Hepatocyte (in vitro differentiated cells): ENCODE measurements at regions not wholly inside any gene's neighbourhood (a gene's known extent, or its start where the extent isn't known, plus 50 kb on each side); places are given as distances from the start of the nearest gene placed in this dataset.

Source experiments
- DNase-seq: peaks from one replicate; pipeline ENCODE4 v3.0.0-alpha.2; 2016; ENCODE audit warnings: low spot score
- H2AFZ ChIP-seq: fragments of 200-600 bp; sonication (generic); 2 replicates; pipeline ENCODE4 v1.6.0; 2016; ENCODE audit warnings: antibody characterized with exemption, mild to moderate bottlenecking
- H3K27ac ChIP-seq: fragments of 200-600 bp; sonication (generic); 2 replicates; pipeline ENCODE4 v1.5.1; 2016; ENCODE audit warnings: mild to moderate bottlenecking
- H3K27me3 ChIP-seq: fragments of 200-600 bp; sonication (generic); 2 replicates; pipeline ENCODE4 v1.6.1; 2016
- H3K36me3 ChIP-seq: fragments of 200-600 bp; sonication (generic); replicated peaks from 2 replicates; pipeline ENCODE4 v1.5.1; 2016; ENCODE audit warnings: low read depth; ENCODE audit not compliant: insufficient read depth
- H3K4me1 ChIP-seq: fragments of 200-600 bp; sonication (generic); 2 replicates; pipeline ENCODE4 v1.5.1; 2016; ENCODE audit warnings: mild to moderate bottlenecking, moderate library complexity; ENCODE audit not compliant: insufficient read depth
- H3K4me2 ChIP-seq: fragments of 200-600 bp; sonication (generic); 2 replicates; pipeline ENCODE4 v1.6.0; 2016
- H3K4me3 ChIP-seq: fragments of 200-600 bp; sonication (generic); 2 replicates; pipeline ENCODE4 v1.5.1; 2016; ENCODE audit warnings: mild to moderate bottlenecking
- H3K79me2 ChIP-seq: fragments of 200-600 bp; sonication (generic); 2 replicates; pipeline ENCODE4 v1.6.0; 2017; ENCODE audit warnings: mild to moderate bottlenecking
- H3K9me2 ChIP-seq: fragments of 200-600 bp; sonication (generic); replicated peaks from 2 replicates; pipeline ENCODE4 v1.6.0; 2017; ENCODE audit warnings: mild to moderate bottlenecking; ENCODE audit not compliant: insufficient read depth
- H3K9me3 ChIP-seq: fragments of 200-600 bp; sonication (generic); 2 replicates; pipeline ENCODE4 v1.5.1; 2016; ENCODE audit warnings: low read depth, mild to moderate bottlenecking
- H4K20me1 ChIP-seq: fragments of 200-600 bp; sonication (generic); 2 replicates; pipeline ENCODE4 v1.6.0; 2016; ENCODE audit warnings: mild to moderate bottlenecking; ENCODE audit not compliant: insufficient read depth, poor library complexity, severe bottlenecking
- CTCF ChIP-seq: fragments of 200-600 bp; sonication (generic); IDR thresholded peaks from 2 replicates; pipeline ENCODE4 v1.5.1; 2016; ENCODE audit warnings: antibody characterized with exemption, mild to moderate bottlenecking; ENCODE audit not compliant: poor library complexity
- EZH2 ChIP-seq: fragments of 200-600 bp; sonication (generic); IDR thresholded peaks from 2 replicates; pipeline ENCODE4 v1.6.1; 2016; ENCODE audit warnings: antibody characterized with exemption, mild to moderate bottlenecking, borderline replicate concordance
- EZH2phosphoT487 ChIP-seq: fragments of 200-600 bp; sonication (generic); IDR thresholded peaks from one replicate; pipeline ENCODE4 v1.6.1; 2018; ENCODE audit warnings: antibody characterized with exemption, mild to moderate bottlenecking, low read depth, moderate library complexity; ENCODE audit not compliant: unreplicated experiment, severe bottlenecking
- WGBS: methylation state at CpG from one replicate; pipeline ENCODE4 v1.1.6; 2016; ENCODE audit warnings: low lambda C conversion rate; ENCODE audit errors: missing lambda C conversion rate; 5-methylcytosine and 5-hydroxymethylcytosine counted together

GRCh38 chr3:15927969-15928368 lies 130.2 kb upstream of the ANKRD28 start:
- Histone ChIP-seq H3K9me2 (no peaks in the 10 kb centered on the region), H3K36me3 (no peaks in the 10 kb centered on the region), H4K20me1 (no peaks in the 10 kb centered on the region), H2AFZ (no peak overlapping the region), H3K4me3 (no peak overlapping the region), H3K79me2 (no peaks in the 10 kb centered on the region), H3K27ac (no peak overlapping the region), H3K4me1 (no peaks in the 10 kb centered on the region), H3K9me3 (no peaks in the 10 kb centered on the region), H3K4me2 (no peak overlapping the region), H3K27me3 (no peaks in the 10 kb centered on the region)
- TF ChIP-seq CTCF (no peak), EZH2phosphoT487 (no peak), EZH2 (no peak)
- WGBS: 89% methylated on average over 1 of the region's 1 CpG
- DNase-seq: no peak

GRCh38 chr3:15929944-15930571 lies 132.3 kb upstream of the ANKRD28 start:
- 65% methylated on average over 4 of the region's 4 CpGs for WGBS
- no peak for DNase-seq
- no peak for TF ChIP-seq CTCF
- TF ChIP-seq EZH2: no peak
- TF ChIP-seq EZH2phosphoT487: no peak
- Histone ChIP-seq H3K4me2 (no peak overlapping the region), H3K4me1 (no peaks in the 10 kb centered on the region), H4K20me1 (no peaks in the 10 kb centered on the region), H3K79me2 (no peaks in the 10 kb centered on the region), H3K36me3 (no peaks in the 10 kb centered on the region), H2AFZ (no peak overlapping the region), H3K27ac (no peak overlapping the region), H3K9me2 (no peaks in the 10 kb centered on the region), H3K27me3 (no peaks in the 10 kb centered on the region), H3K9me3 (no peaks in the 10 kb centered on the region), H3K4me3 (no peak overlapping the region)

GRCh38 chr3:15932348-15933300 lies 134.8 kb upstream of the ANKRD28 start:
- no peaks in the 10 kb centered on the region for H3K9me3 ChIP-seq
- no peak overlapping the region for H2AFZ ChIP-seq
- no peaks in the 10 kb centered on the region for H3K79me2 ChIP-seq
- H3K4me2 ChIP-seq: no peak overlapping the region
- WGBS: 73% methylated on average over 7 of the region's 7 CpGs
- no peak overlapping the region for H3K27ac ChIP-seq
- H3K4me1 ChIP-seq: no peaks in the 10 kb centered on the region
- no peak overlapping the region for H3K4me3 ChIP-seq
- H4K20me1 ChIP-seq: no peaks in the 10 kb centered on the region
- no peak for TF ChIP-seq CTCF
- TF ChIP-seq EZH2phosphoT487: no peak
- no peak for TF ChIP-seq EZH2
- no peaks in the 10 kb centered on the region for H3K27me3 ChIP-seq
- H3K9me2 ChIP-seq: no peaks in the 10 kb centered on the region
- DNase-seq: no peak
- H3K36me3 ChIP-seq: no peaks in the 10 kb centered on the region
